Astrocyte (in vitro differentiated cells and primary cell): ENCODE measurements at regions not wholly inside any gene's neighbourhood (a gene's known extent, or its start where the extent isn't known, plus 50 kb on each side); places are given as distances from the start of the nearest gene placed in this dataset.

Experiments
- DNase-seq: peaks from one replicate; pipeline ENCODE4 v3.0.0-alpha.2; 2010; ENCODE audit warnings: low read depth
- FAIRE-seq: peaks from 2 replicates; lab custom pipeline; 2011; peaks lifted over from hg19 to GRCh38; lab: Jason Lieb, UNC
- H2AFZ ChIP-seq: 2 replicates; pipeline ENCODE4 v1.6.0; 2012; ENCODE audit warnings: low read depth, low read length, inconsistent platforms
- H3K27ac ChIP-seq: 2 replicates; pipeline ENCODE4 v1.5.1; 2011; ENCODE audit warnings: low read depth, low read length, inconsistent platforms
- H3K27me3 ChIP-seq: 2 replicates; pipeline ENCODE4 v1.6.0; 2011; ENCODE audit warnings: low read length, inconsistent platforms; ENCODE audit not compliant: insufficient read depth
- H3K36me3 ChIP-seq: 2 replicates; pipeline ENCODE4 v1.5.1; 2011; ENCODE audit warnings: low read length, inconsistent platforms; ENCODE audit not compliant: insufficient read depth
- H3K4me1 ChIP-seq: 2 replicates; pipeline ENCODE4 v1.5.1; 2011; ENCODE audit warnings: low read length, inconsistent platforms; ENCODE audit not compliant: insufficient read depth
- H3K4me2 ChIP-seq: 2 replicates; pipeline ENCODE4 v1.6.0; 2012; ENCODE audit warnings: low read length, inconsistent platforms
- H3K4me3 ChIP-seq: 2 replicates; pipeline ENCODE4 v1.5.1; 2011; ENCODE audit warnings: low read depth, mild to moderate bottlenecking, low read length, inconsistent platforms; ENCODE audit not compliant: insufficient read depth
- H3K79me2 ChIP-seq: 2 replicates; pipeline ENCODE4 v1.6.0; 2012; ENCODE audit warnings: mild to moderate bottlenecking, low read length, inconsistent platforms; ENCODE audit not compliant: insufficient read depth
- H3K9ac ChIP-seq: 2 replicates; pipeline ENCODE4 v1.6.0; 2012; ENCODE audit warnings: mild to moderate bottlenecking, low read length, inconsistent platforms
- H3K9me3 ChIP-seq: 2 replicates; pipeline ENCODE4 v1.5.1; 2012; ENCODE audit warnings: low read depth, mild to moderate bottlenecking, low read length, inconsistent platforms; ENCODE audit not compliant: insufficient read depth
- H4K20me1 ChIP-seq: 2 replicates; pipeline ENCODE4 v1.6.0; 2012; ENCODE audit warnings: low read length, inconsistent platforms; ENCODE audit not compliant: insufficient read depth
- H3K27ac Mint-ChIP-seq: one replicate; pipeline ENCODE4 v1.8.0; 2021; ENCODE audit warnings: mild to moderate bottlenecking, mixed read lengths; ENCODE audit not compliant: unreplicated experiment
- H3K27me3 Mint-ChIP-seq: one replicate; pipeline ENCODE4 v1.8.0; 2021; ENCODE audit warnings: low read depth, mixed read lengths; ENCODE audit not compliant: unreplicated experiment
- H3K36me3 Mint-ChIP-seq: one replicate; pipeline ENCODE4 v1.8.0; 2021; ENCODE audit warnings: low read depth, mixed read lengths; ENCODE audit not compliant: unreplicated experiment
- H3K4me1 Mint-ChIP-seq: one replicate; pipeline ENCODE4 v1.8.0; 2021; ENCODE audit warnings: low read depth, mixed read lengths; ENCODE audit not compliant: unreplicated experiment
- H3K4me3 Mint-ChIP-seq: one replicate; pipeline ENCODE4 v1.8.0; 2021; ENCODE audit warnings: mild to moderate bottlenecking, moderate library complexity, mixed read lengths; ENCODE audit not compliant: unreplicated experiment
- H3K9me3 Mint-ChIP-seq: one replicate; pipeline ENCODE4 v1.8.0; 2021; ENCODE audit warnings: mild to moderate bottlenecking, mixed read lengths; ENCODE audit not compliant: unreplicated experiment
- EZH2 ChIP-seq: IDR thresholded peaks from 2 replicates; pipeline ENCODE4 v1.6.1; 2012; ENCODE audit warnings: mild to moderate bottlenecking, low read length, inconsistent platforms; ENCODE audit not compliant: insufficient read depth
- TF ChIP-seq, protein P1 (sequence below): IDR thresholded peaks from 2 replicates; pipeline ENCODE4 v1.5.1; 2011; ENCODE audit warnings: low read depth, mild to moderate bottlenecking, inconsistent platforms, low read length, moderate library complexity; ENCODE audit not compliant: insufficient read depth

DNA sequence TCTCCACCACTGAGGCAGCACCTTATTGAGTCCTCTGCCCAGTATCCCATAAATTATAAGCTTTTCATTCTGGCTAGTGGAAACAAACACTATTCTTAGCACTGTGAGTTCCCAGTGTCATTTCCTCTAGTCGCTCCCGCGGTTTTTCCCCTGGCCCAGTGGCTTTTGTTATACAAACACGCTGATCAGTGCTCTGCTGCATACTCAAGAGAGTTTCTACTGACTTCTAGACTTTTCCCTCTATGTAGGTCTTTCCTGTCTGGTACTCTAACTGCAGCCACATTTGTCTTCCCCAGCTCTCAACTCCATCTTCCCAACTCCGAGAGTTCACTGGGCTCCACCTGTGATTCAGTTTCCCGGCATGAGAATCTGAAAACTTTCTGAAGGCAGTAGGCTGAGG is 556.6 kb upstream of the SALL1 start:
- peaks cover 3% of the 10 kb centered on the region for H3K9me3 Mint-ChIP-seq
- Histone ChIP-seq H3K36me3 (no peaks in the 10 kb centered on the region), H3K27me3 (no peaks in the 10 kb centered on the region), H2AFZ (no peak overlapping the region), H3K4me2 (no peak overlapping the region), H3K9me3 (no peaks in the 10 kb centered on the region), H3K4me1 (no peaks in the 10 kb centered on the region), H3K9ac (no peak overlapping the region), H3K4me3 (no peak overlapping the region), H4K20me1 (no peaks in the 10 kb centered on the region), H3K79me2 (no peaks in the 10 kb centered on the region), H3K27ac (no peak overlapping the region)
- no peak for FAIRE-seq
- no peak overlapping the region for H3K4me3 Mint-ChIP-seq
- peaks cover 2% of the 10 kb centered on the region for H3K4me1 Mint-ChIP-seq
- H3K27ac Mint-ChIP-seq: no peak overlapping the region
- H3K27me3 Mint-ChIP-seq: peaks cover 2% of the 10 kb centered on the region
- TF ChIP-seq, protein P1, sequence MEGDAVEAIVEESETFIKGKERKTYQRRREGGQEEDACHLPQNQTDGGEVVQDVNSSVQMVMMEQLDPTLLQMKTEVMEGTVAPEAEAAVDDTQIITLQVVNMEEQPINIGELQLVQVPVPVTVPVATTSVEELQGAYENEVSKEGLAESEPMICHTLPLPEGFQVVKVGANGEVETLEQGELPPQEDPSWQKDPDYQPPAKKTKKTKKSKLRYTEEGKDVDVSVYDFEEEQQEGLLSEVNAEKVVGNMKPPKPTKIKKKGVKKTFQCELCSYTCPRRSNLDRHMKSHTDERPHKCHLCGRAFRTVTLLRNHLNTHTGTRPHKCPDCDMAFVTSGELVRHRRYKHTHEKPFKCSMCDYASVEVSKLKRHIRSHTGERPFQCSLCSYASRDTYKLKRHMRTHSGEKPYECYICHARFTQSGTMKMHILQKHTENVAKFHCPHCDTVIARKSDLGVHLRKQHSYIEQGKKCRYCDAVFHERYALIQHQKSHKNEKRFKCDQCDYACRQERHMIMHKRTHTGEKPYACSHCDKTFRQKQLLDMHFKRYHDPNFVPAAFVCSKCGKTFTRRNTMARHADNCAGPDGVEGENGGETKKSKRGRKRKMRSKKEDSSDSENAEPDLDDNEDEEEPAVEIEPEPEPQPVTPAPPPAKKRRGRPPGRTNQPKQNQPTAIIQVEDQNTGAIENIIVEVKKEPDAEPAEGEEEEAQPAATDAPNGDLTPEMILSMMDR: no peak
- TF ChIP-seq EZH2: no peak
- H3K36me3 Mint-ChIP-seq: no peaks in the 10 kb centered on the region
- no peak for DNase-seq

- Histone ChIP-seq H3K9ac (no peak overlapping the region), H3K27me3 (no peaks in the 10 kb centered on the region), H4K20me1 (no peaks in the 10 kb centered on the region), H3K9me3 (no peaks in the 10 kb centered on the region), H3K27ac (no peak overlapping the region), H3K79me2 (no peaks in the 10 kb centered on the region), H3K4me3 (no peak overlapping the region), H3K4me2 (no peak overlapping the region), H3K36me3 (no peaks in the 10 kb centered on the region), H2AFZ (no peak overlapping the region), H3K4me1 (no peaks in the 10 kb centered on the region)
- no peaks in the 10 kb centered on the region for H3K36me3 Mint-ChIP-seq
- no peak overlapping the region for H3K27ac Mint-ChIP-seq
- FAIRE-seq (no peak), DNase-seq (no peak)
- peaks cover 3% of the 10 kb centered on the region for H3K9me3 Mint-ChIP-seq
- peaks cover 2% of the 10 kb centered on the region for H3K4me1 Mint-ChIP-seq
- no peaks in the 10 kb centered on the region for H3K27me3 Mint-ChIP-seq
- H3K4me3 Mint-ChIP-seq: no peak overlapping the region
- TF ChIP-seq, protein P1: no peak
- TF ChIP-seq EZH2: no peak
These were observed 554.1 kb upstream of the SALL1 start for GRCh38 chr16:51705142-51705541.

GRCh38 chr16:51701025-51701424 is 550.0 kb upstream of the SALL1 start:
- Histone ChIP-seq H3K9ac (no peak overlapping the region), H3K27me3 (no peaks in the 10 kb centered on the region), H3K79me2 (no peaks in the 10 kb centered on the region), H3K36me3 (no peaks in the 10 kb centered on the region), H4K20me1 (no peaks in the 10 kb centered on the region), H3K4me1 (no peaks in the 10 kb centered on the region), H2AFZ (no peak overlapping the region), H3K4me3 (no peak overlapping the region), H3K9me3 (no peaks in the 10 kb centered on the region), H3K27ac (no peak overlapping the region), H3K4me2 (no peak overlapping the region)
- TF ChIP-seq EZH2: no peak
- TF ChIP-seq, protein P1: no peak
- H3K36me3 Mint-ChIP-seq: no peaks in the 10 kb centered on the region
- no peaks in the 10 kb centered on the region for H3K4me1 Mint-ChIP-seq
- H3K27ac Mint-ChIP-seq: no peak overlapping the region
- no peak for DNase-seq
- peaks cover 8% of the 10 kb centered on the region for H3K27me3 Mint-ChIP-seq
- H3K9me3 Mint-ChIP-seq: peaks cover 3% of the 10 kb centered on the region
- no peak for FAIRE-seq
- H3K4me3 Mint-ChIP-seq: no peak overlapping the region
